ENCODE measurements at regions not wholly inside any gene's neighbourhood (a gene's known extent, or its start where the extent isn't known, plus 50 kb on each side); places are given as distances from the start of the nearest gene placed in this dataset.
A peak's percentile ranks its signal among the peaks of the same experiment; 100 is the strongest.

DNA sequence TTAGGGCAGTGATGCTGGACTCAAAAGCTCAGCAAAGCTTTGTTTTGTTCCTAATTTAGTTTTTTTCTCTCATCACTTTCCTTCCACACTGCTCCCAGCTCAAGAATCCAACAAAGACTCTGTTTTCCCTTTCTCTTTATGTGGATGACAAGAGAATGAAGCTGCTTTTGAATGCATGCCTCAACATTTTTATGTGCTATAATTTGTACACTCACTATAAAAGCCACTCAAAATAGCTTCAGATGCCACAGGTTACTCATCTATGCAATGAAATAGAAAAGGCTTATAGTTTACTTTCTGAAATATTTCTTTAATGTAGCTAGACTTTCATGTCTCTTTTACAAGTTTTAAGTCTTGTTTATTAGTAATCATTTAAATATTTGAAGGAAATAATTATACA is 714.9 kb downstream of the OTOL1 start:
- Histone ChIP-seq H3K4me2 (no peak overlapping the region), H2AFZ (replicated peaks) (peak overlapping the region; percentile 10), H4K20me1 (ENCODE audit: low read depth) (no peaks in the 10 kb centered on the region), H3K36me3 (no peaks in the 10 kb centered on the region), H3K27ac (no peak overlapping the region), H3K4me1 (no peaks in the 10 kb centered on the region), H3K27me3 (no peaks in the 10 kb centered on the region), H3F3A (ENCODE audit: low read depth) (no peaks in the 10 kb centered on the region), H3K9me3 (ENCODE audit: low read depth) (no peaks in the 10 kb centered on the region), H3K9ac (no peak overlapping the region), H3K4me3 (no peak overlapping the region), H3K79me2 (ENCODE audit: low read depth) (no peaks in the 10 kb centered on the region)
- no peak overlapping the region for H3K4me3 Mint-ChIP-seq
- no peaks in the 10 kb centered on the region for H3K4me1 Mint-ChIP-seq
- no peak overlapping the region for H3K27ac Mint-ChIP-seq
- no peaks in the 10 kb centered on the region for H3K27me3 Mint-ChIP-seq (ENCODE audit: insufficient read depth, low read depth)
- TF ChIP-seq EZH2 (IDR thresholded peaks at IDR 0.05) (no peak), EZH2phosphoT487 (IDR thresholded peaks at IDR 0.05) (no peak)
- TF ChIP-seq, protein P1, sequence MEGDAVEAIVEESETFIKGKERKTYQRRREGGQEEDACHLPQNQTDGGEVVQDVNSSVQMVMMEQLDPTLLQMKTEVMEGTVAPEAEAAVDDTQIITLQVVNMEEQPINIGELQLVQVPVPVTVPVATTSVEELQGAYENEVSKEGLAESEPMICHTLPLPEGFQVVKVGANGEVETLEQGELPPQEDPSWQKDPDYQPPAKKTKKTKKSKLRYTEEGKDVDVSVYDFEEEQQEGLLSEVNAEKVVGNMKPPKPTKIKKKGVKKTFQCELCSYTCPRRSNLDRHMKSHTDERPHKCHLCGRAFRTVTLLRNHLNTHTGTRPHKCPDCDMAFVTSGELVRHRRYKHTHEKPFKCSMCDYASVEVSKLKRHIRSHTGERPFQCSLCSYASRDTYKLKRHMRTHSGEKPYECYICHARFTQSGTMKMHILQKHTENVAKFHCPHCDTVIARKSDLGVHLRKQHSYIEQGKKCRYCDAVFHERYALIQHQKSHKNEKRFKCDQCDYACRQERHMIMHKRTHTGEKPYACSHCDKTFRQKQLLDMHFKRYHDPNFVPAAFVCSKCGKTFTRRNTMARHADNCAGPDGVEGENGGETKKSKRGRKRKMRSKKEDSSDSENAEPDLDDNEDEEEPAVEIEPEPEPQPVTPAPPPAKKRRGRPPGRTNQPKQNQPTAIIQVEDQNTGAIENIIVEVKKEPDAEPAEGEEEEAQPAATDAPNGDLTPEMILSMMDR (IDR thresholded peaks at IDR 0.05) = no peak
- no peak for DNase-seq (ENCODE audit: low spot score)
- no peaks in the 10 kb centered on the region for H3K9me3 Mint-ChIP-seq
- no peaks in the 10 kb centered on the region for H3K36me3 Mint-ChIP-seq

DNA sequence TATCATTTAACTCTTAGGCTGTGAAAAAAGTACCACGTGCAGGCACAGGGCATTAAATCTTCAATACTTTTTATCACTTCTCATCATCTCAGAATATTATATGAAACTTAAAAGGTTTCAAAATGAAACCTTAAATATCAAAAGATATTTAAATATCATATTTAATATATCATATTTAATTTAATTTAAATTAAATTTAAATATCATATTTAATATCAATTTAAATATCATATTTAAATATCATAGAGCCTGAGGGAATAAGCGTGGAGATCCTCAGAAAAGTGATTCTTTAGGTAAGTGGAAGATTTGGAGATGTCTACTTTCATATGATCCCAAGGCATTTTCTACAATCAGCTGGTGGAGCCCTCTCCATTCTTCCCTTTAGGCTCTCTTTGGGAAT is 716.6 kb downstream of the OTOL1 start:
- Histone ChIP-seq H3F3A (ENCODE audit: low read depth) (no peaks in the 10 kb centered on the region), H2AFZ (replicated peaks) (no peak overlapping the region), H3K9ac (no peak overlapping the region), H3K27ac (no peak overlapping the region), H3K4me2 (no peak overlapping the region), H4K20me1 (ENCODE audit: low read depth) (no peaks in the 10 kb centered on the region), H3K79me2 (ENCODE audit: low read depth) (no peaks in the 10 kb centered on the region), H3K4me3 (no peak overlapping the region), H3K27me3 (no peaks in the 10 kb centered on the region), H3K9me3 (ENCODE audit: low read depth) (no peaks in the 10 kb centered on the region), H3K4me1 (no peaks in the 10 kb centered on the region), H3K36me3 (no peaks in the 10 kb centered on the region)
- Mint-ChIP-seq H3K36me3 (no peaks in the 10 kb centered on the region), H3K9me3 (no peaks in the 10 kb centered on the region), H3K4me3 (no peak overlapping the region), H3K27ac (no peak overlapping the region), H3K27me3 (ENCODE audit: insufficient read depth, low read depth) (no peaks in the 10 kb centered on the region), H3K4me1 (no peaks in the 10 kb centered on the region)
- TF ChIP-seq, protein P1 (IDR thresholded peaks at IDR 0.05) = no peak
- TF ChIP-seq EZH2 (IDR thresholded peaks at IDR 0.05) (no peak), EZH2phosphoT487 (IDR thresholded peaks at IDR 0.05) (no peak)
- no peak for DNase-seq (ENCODE audit: low spot score)

DNA sequence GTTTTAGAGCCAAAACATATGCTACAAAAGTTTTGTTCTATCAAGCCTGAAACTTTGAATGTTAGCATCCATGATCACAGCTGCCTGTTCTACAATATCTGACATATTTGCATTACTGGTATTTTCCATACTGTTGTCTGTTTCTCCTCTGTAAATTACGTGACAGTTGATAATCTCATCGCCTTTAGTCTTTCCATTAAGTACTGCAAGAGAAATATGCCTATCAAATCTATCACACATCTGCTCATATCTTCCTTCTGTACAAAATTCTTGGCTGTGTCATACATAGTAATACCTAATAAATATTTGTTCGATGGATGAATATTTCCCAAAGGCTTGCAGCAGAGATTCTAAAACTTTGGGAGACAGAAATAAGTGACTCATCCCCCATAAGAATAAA is 717.3 kb downstream of the OTOL1 start:
- TF ChIP-seq, protein P1 (IDR thresholded peaks at IDR 0.05) = no peak
- TF ChIP-seq EZH2 (IDR thresholded peaks at IDR 0.05) (no peak), EZH2phosphoT487 (IDR thresholded peaks at IDR 0.05) (no peak)
- no peak overlapping the region for H3K4me3 Mint-ChIP-seq
- no peak overlapping the region for H3K4me3 ChIP-seq
- H3K9me3 Mint-ChIP-seq = no peaks in the 10 kb centered on the region
- H3K27ac Mint-ChIP-seq = no peak overlapping the region
- no peaks in the 10 kb centered on the region for H3K27me3 Mint-ChIP-seq (ENCODE audit: insufficient read depth, low read depth)
- no peak overlapping the region for H2AFZ ChIP-seq (replicated peaks)
- no peaks in the 10 kb centered on the region for H3K27me3 ChIP-seq
- no peaks in the 10 kb centered on the region for H3K4me1 Mint-ChIP-seq
- no peaks in the 10 kb centered on the region for H4K20me1 ChIP-seq (ENCODE audit: low read depth)
- no peak overlapping the region for H3K27ac ChIP-seq
- no peaks in the 10 kb centered on the region for H3F3A ChIP-seq (ENCODE audit: low read depth)
- no peaks in the 10 kb centered on the region for H3K9me3 ChIP-seq (ENCODE audit: low read depth)
- H3K36me3 Mint-ChIP-seq = no peaks in the 10 kb centered on the region
- no peaks in the 10 kb centered on the region for H3K79me2 ChIP-seq (ENCODE audit: low read depth)
- H3K36me3 ChIP-seq = no peaks in the 10 kb centered on the region
- no peak overlapping the region for H3K9ac ChIP-seq
- DNase-seq (ENCODE audit: low spot score) = no peak
- no peaks in the 10 kb centered on the region for H3K4me1 ChIP-seq
- H3K4me2 ChIP-seq = no peak overlapping the region

DNA sequence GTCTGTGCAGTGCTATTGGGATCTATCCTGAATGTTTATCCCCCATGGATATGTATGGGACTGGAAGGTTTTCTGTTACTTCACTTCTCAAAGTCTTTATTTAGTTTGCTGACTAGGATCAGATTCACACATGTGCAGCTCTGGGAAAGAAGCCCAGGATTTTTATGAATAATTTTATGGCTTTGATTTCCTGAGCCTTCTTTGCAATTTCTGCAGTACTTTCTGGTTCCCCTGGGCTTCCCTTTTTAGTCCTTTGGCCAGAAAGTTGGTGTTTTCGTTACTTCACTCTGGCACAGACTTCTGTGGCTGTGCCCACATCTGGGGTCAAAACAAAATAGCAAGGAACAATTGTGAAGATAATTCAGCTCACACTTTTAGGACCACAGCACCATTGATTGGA is 721.0 kb downstream of the OTOL1 start:
- Histone ChIP-seq H3K9ac (no peak overlapping the region), H3K79me2 (ENCODE audit: low read depth) (no peaks in the 10 kb centered on the region), H3K9me3 (ENCODE audit: low read depth) (no peaks in the 10 kb centered on the region), H3K36me3 (no peaks in the 10 kb centered on the region), H3K27me3 (no peaks in the 10 kb centered on the region), H3K4me1 (no peaks in the 10 kb centered on the region), H3F3A (ENCODE audit: low read depth) (no peaks in the 10 kb centered on the region), H3K4me3 (no peak overlapping the region), H2AFZ (replicated peaks) (peak overlapping the region; percentile 11), H4K20me1 (ENCODE audit: low read depth) (no peaks in the 10 kb centered on the region), H3K4me2 (no peak overlapping the region), H3K27ac (no peak overlapping the region)
- DNase-seq (ENCODE audit: low spot score) = no peak
- TF ChIP-seq EZH2phosphoT487 (IDR thresholded peaks at IDR 0.05) (no peak), EZH2 (IDR thresholded peaks at IDR 0.05) (no peak)
- TF ChIP-seq, protein P1 (IDR thresholded peaks at IDR 0.05) = no peak
- Mint-ChIP-seq H3K36me3 (no peaks in the 10 kb centered on the region), H3K4me3 (no peak overlapping the region), H3K27ac (no peak overlapping the region), H3K4me1 (peaks cover 3% of the 10 kb centered on the region), H3K9me3 (no peaks in the 10 kb centered on the region), H3K27me3 (ENCODE audit: insufficient read depth, low read depth) (no peaks in the 10 kb centered on the region)
